ENCODE measurements at regions not wholly inside any gene's neighbourhood (a gene's known extent, or its start where the extent isn't known, plus 50 kb on each side); places are given as distances from the start of the nearest gene placed in this dataset.
"Not testable (repeated sequence)": the region's sequence is repeated elsewhere in the genome, so short reads cannot be mapped to it uniquely, and the experiment has no call there.

DNA sequence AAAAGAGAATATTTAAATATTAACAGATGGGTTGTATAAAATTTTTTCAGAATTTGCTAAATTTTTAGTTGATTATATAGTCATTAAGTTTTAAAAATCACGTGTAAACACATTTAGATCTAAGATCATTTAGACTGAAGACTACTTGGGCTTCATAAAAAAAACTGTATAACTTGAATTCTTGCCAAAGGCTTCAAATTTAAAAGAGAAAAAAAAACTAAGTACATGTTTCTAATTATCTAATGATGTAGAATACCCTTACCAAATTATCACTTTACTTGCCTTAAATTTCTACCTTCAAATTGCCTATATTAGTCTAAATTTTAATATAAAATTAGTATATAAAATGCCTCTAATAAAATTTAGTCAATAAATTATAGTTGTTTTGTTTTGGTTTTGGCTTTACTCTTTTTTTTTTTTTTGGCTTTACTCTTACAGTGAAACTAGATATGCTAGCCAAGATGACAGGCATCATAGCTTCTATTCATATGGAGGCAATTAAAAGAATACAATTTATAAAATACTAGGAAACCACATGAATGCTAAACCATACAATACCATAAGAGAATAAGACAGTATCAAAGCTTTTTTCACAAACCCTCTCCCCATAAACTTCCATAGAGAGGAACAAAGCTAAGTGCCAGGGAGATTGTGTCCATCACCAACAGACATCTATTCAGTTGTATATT, 183.1 kb upstream of the KCNMB2 start:
- TF ChIP-seq, protein P1, sequence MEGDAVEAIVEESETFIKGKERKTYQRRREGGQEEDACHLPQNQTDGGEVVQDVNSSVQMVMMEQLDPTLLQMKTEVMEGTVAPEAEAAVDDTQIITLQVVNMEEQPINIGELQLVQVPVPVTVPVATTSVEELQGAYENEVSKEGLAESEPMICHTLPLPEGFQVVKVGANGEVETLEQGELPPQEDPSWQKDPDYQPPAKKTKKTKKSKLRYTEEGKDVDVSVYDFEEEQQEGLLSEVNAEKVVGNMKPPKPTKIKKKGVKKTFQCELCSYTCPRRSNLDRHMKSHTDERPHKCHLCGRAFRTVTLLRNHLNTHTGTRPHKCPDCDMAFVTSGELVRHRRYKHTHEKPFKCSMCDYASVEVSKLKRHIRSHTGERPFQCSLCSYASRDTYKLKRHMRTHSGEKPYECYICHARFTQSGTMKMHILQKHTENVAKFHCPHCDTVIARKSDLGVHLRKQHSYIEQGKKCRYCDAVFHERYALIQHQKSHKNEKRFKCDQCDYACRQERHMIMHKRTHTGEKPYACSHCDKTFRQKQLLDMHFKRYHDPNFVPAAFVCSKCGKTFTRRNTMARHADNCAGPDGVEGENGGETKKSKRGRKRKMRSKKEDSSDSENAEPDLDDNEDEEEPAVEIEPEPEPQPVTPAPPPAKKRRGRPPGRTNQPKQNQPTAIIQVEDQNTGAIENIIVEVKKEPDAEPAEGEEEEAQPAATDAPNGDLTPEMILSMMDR (IDR thresholded peaks at IDR 0.05; ENCODE audit: low read depth, low read length): no peak
- no peak for DNase-seq (ENCODE audit: low read depth, low spot score)
- Histone ChIP-seq H3K4me3 (ENCODE audit: low read depth, low read length) (no peak overlapping the region), H3K27ac (ENCODE audit: low read depth, low read length) (no peak overlapping the region), H3K27me3 (ENCODE audit: control insufficient read depth, insufficient read depth, low read length) (no peaks in the 10 kb centered on the region), H3K9me3 (ENCODE audit: control insufficient read depth, insufficient read depth, low read length) (peaks cover 3% of the 10 kb centered on the region; the same call in 1 of the 2 replicates)
- POLR2A ChIA-PET: interaction anchor here (1.5 kb wide), 1 partner anchor 29 kb away, joined by 5 read pairs; no protein-coding TSS in a partner anchor
- CTCF ChIA-PET: interaction anchor here (0.5 to 0.9 kb wide), 3 partner anchors 33 to 740 kb away, joined by 3 to 9 read pairs (median 5); no protein-coding TSS in a partner anchor

DNA sequence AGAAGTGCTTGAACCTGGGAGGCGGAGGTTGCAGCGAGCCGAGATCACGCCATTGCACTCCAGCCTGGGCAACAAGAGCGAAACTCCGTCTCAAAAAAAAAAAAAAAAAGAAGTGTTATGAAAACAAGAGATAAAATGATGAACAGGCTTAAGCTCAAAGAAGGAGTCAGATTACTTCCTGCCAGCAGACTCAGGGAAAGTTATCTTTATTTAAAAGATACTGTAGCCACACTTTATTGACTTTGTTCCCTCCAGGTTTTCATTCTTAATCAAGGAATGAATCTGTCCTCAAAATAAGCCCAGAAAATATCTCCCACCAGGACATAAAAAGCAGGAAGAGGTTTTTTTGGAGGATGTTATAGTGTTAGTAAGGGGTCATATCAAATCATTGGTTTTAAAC, 176.5 kb upstream of the KCNMB2 start:
- Histone ChIP-seq H3K9me3 (ENCODE audit: control insufficient read depth, insufficient read depth, low read length) (peaks cover 5% of the 10 kb centered on the region; the same call in 1 of the 2 replicates), H3K27me3 (ENCODE audit: control insufficient read depth, insufficient read depth, low read length) (no peaks in the 10 kb centered on the region), H3K27ac (ENCODE audit: low read depth, low read length) (no peak overlapping the region), H3K4me3 (ENCODE audit: low read depth, low read length) (no peak overlapping the region)
- TF ChIP-seq, protein P1 (IDR thresholded peaks at IDR 0.05; ENCODE audit: low read depth, low read length): no peak
- no peak for DNase-seq (ENCODE audit: low read depth, low spot score)
- CTCF ChIA-PET: no interaction called here
- POLR2A ChIA-PET: no interaction called here

DNA sequence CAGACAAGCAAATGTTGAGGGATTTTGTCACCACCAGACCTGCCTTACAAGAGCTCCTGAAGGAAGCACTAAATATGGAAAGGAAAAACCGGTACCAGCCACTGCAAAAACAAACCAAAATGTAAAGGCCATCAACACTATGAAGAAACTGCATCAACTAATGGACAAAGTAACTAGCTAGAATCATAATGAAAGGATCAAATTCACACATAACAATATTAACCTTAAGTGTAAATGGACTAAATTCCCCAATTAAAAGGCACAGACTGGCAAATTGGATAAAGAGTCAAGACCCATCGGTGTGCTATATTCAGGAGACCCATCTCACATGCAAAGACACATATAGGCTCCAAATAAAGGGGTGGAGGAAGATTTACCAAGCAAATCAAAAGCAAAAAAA, 173.2 kb upstream of the KCNMB2 start:
- H3K4me3 ChIP-seq (ENCODE audit: low read depth, low read length); DNase-seq (ENCODE audit: low read depth, low spot score); H3K9me3 ChIP-seq (ENCODE audit: control insufficient read depth, insufficient read depth, low read length); POLR2A ChIA-PET; H3K27me3 ChIP-seq (ENCODE audit: control insufficient read depth, insufficient read depth, low read length); H3K27ac ChIP-seq (ENCODE audit: low read depth, low read length): not testable (repeated sequence)
- CTCF ChIA-PET: interaction anchor here (0.6 kb wide), 1 partner anchor 19 kb away, joined by 3 read pairs; no protein-coding TSS in a partner anchor

DNA sequence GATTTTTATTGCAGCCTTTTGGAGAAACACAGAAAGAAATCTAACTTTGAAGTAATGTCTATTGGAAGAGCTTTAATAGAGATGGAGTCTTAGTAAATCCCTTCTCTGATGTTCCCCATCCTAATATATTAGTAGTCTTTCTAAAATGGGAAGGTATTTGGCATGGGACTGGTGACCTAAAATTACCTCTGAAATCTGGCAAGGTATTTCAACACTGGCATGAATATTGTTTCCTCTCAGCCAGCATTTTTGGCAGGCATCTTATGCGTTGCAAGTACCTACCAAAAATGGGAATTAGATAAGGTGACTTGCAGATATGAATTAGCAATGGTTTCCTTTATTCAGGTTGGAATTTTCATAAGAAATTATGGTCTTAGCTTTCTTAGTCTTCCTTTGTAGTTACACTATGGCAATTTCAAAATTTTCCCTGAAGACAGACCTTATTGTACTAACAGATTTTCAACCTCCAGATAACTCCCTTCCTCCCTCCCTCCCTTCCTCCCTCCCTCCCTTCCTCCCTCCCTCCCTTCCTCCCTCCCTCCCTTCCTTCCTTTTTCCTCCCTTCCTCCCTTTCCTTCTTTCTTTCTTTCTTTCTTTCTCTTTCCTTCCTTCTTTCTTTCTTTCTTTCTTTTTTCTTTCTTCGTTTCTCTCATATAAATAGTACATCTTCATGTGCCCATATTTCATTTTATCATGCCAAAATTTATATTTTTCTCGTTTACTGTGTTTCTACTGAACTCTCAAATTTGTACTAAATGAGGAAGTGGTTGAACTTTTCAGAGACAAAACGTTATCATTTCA, 168.2 kb upstream of the KCNMB2 start:
- H3K27me3 ChIP-seq (ENCODE audit: control insufficient read depth, insufficient read depth, low read length): no peaks in the 10 kb centered on the region
- ChIA-PET CTCF (no interaction called here), POLR2A (no interaction called here)
- no peak overlapping the region for H3K4me3 ChIP-seq (ENCODE audit: low read depth, low read length)
- H3K27ac ChIP-seq (ENCODE audit: low read depth, low read length): no peak overlapping the region
- TF ChIP-seq, protein P1 (IDR thresholded peaks at IDR 0.05; ENCODE audit: low read depth, low read length): no peak
- DNase-seq (ENCODE audit: low read depth, low spot score): no peak
- no peaks in the 10 kb centered on the region for H3K9me3 ChIP-seq (ENCODE audit: control insufficient read depth, insufficient read depth, low read length)

DNA sequence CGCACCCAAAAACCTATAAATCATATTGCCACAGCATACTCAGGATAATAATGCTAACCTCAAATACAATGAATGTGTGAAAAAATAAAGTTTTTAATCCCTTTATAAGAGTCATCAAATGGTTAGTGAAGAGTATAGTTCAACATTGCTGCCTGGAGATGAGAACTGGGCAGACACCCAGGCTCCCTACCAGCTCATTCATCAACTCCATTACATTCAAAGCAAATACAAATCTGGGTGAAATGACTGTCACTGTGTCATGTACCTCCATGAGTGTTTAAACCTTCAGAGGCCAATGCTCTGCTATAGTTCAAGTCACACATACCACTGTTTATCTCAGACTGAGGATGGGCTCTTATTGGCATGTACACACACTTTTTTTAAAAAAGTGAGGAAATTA, 167.2 kb upstream of the KCNMB2 start:
- no peak overlapping the region for H3K4me3 ChIP-seq (ENCODE audit: low read depth, low read length)
- H3K27me3 ChIP-seq (ENCODE audit: control insufficient read depth, insufficient read depth, low read length): no peaks in the 10 kb centered on the region
- no peak for DNase-seq (ENCODE audit: low read depth, low spot score)
- CTCF ChIA-PET: no interaction called here
- POLR2A ChIA-PET: no interaction called here
- TF ChIP-seq, protein P1 (IDR thresholded peaks at IDR 0.05; ENCODE audit: low read depth, low read length): no peak
- H3K9me3 ChIP-seq (ENCODE audit: control insufficient read depth, insufficient read depth, low read length): no peaks in the 10 kb centered on the region
- H3K27ac ChIP-seq (ENCODE audit: low read depth, low read length): no peak overlapping the region
